SK-N-SH treated with all-trans-retinoic acid at 6 μM for 48 hours (cell line): ENCODE measurements at regions not wholly inside any gene's neighbourhood (a gene's known extent, or its start where the extent isn't known, plus 50 kb on each side); places are given as distances from the start of the nearest gene placed in this dataset.

ENCODE experiments used
- ESRRG ChIP-seq: fragments of 250-450 bp; sonication (Bioruptor Pico); IDR thresholded peaks from 2 replicates; pipeline ENCODE4 v1.6.1; 2021; ENCODE audit warnings: mild to moderate bottlenecking
- GLIS3 ChIP-seq: fragments of 250-450 bp; sonication (Bioruptor Pico); IDR thresholded peaks from 2 replicates; pipeline ENCODE4 v1.5.0; 2020; ENCODE audit warnings: mild to moderate bottlenecking, moderate library complexity
- PATZ1 ChIP-seq: fragments of 250-450 bp; sonication (Bioruptor Pico); IDR thresholded peaks from 2 replicates; pipeline ENCODE4 v1.8.0; 2020; ENCODE audit warnings: mild to moderate bottlenecking, moderate library complexity, borderline replicate concordance
- POU6F1 ChIP-seq: fragments of 250-450 bp; sonication (Bioruptor Pico); IDR thresholded peaks from 2 replicates; pipeline ENCODE4 v1.8.0; 2021; ENCODE audit warnings: low read depth, mild to moderate bottlenecking, moderate library complexity, borderline replicate concordance
- RARB ChIP-seq: fragments of 250-450 bp; sonication (Bioruptor Pico); IDR thresholded peaks from 2 replicates; pipeline ENCODE4 v1.8.0; 2021; ENCODE audit warnings: mild to moderate bottlenecking, moderate library complexity
- TCF4 ChIP-seq: fragments of 250-450 bp; sonication (Bioruptor Pico); IDR thresholded peaks from 2 replicates; pipeline ENCODE4 v1.8.0; 2021; ENCODE audit warnings: mild to moderate bottlenecking, moderate library complexity, borderline replicate concordance
- ZC3H10 ChIP-seq: fragments of 250-450 bp; sonication (Bioruptor Pico); IDR thresholded peaks from 2 replicates; pipeline ENCODE4 v1.5.1; 2021; ENCODE audit warnings: mild to moderate bottlenecking, moderate library complexity
- ZFP3 ChIP-seq: fragments of 250-450 bp; sonication (Bioruptor Pico); IDR thresholded peaks from 2 replicates; pipeline ENCODE4 v1.5.0; 2020; ENCODE audit warnings: mild to moderate bottlenecking, moderate library complexity

- TF ChIP-seq ESRRG (CRISPR knock-in tag): no peak
- no peak for TF ChIP-seq TCF4
- TF ChIP-seq GLIS3 (CRISPR knock-in tag): no peak
- no peak for TF ChIP-seq ZFP3 (CRISPR knock-in tag)
- TF ChIP-seq PATZ1 (CRISPR knock-in tag): no peak
- TF ChIP-seq RARB: no peak
- no peak for TF ChIP-seq POU6F1 (CRISPR knock-in tag)
- TF ChIP-seq ZC3H10 (CRISPR knock-in tag): no peak
Measured at GRCh38 chr4:63583007-63583406, 826.2 kb downstream of the TECRL start.
